GM12873 (cell line): ENCODE measurements at regions not wholly inside any gene's neighbourhood (a gene's known extent, or its start where the extent isn't known, plus 50 kb on each side); places are given as distances from the start of the nearest gene placed in this dataset.

Experiments used
- CTCF ChIP-seq: IDR thresholded peaks from 2 replicates; pipeline ENCODE4 v1.5.1; 2012; ENCODE audit warnings: low read depth, mild to moderate bottlenecking, moderate library complexity, low read length, control low read depth; ENCODE audit not compliant: insufficient read depth; ENCODE audit errors: missing control alignments

- no peak for TF ChIP-seq CTCF
Measured at GRCh38 chr2:149806651-149807050, 219.1 kb upstream of the MMADHC start.

- no peak for TF ChIP-seq CTCF
Measured at GRCh38 chr2:149800624-149801542, 213.3 kb upstream of the MMADHC start.

GRCh38 chr2:149799013-149799705 is 211.6 kb upstream of the MMADHC start:
- no peak for TF ChIP-seq CTCF

GRCh38 chr2:149797030-149797429 is 209.5 kb upstream of the MMADHC start:
- TF ChIP-seq CTCF, result no peak

- TF ChIP-seq CTCF, result no peak
Measured at GRCh38 chr2:149789549-149789948, 202.0 kb upstream of the MMADHC start.

- TF ChIP-seq CTCF, result no peak
Measured at GRCh38 chr2:149787206-149787605, 199.6 kb upstream of the MMADHC start.

- no peak for TF ChIP-seq CTCF
Measured at GRCh38 chr2:149783284-149783683, 195.7 kb upstream of the MMADHC start.
